K562 (cell line): ENCODE measurements at regions not wholly inside any gene's neighbourhood (a gene's known extent, or its start where the extent isn't known, plus 50 kb on each side); places are given as distances from the start of the nearest gene placed in this dataset.

ENCODE experiments used
- ATAC-seq: fragments of 200-7000 bp; cut with Tn5 transposase; 3 replicates; pipeline ENCODE4 v1.9.1; 2020; ENCODE audit warnings: moderate library complexity
- BruUV-seq: library from RNA; stranded (reverse); fragments of 400-500 nt; replicated peaks from 2 replicates; lab custom pipeline; 2021; lab: Mats Ljungman, UMichigan
- CTCF ChIA-PET: fragments of 300-600 bp; formaldehyde crosslinking; extraction: SDS; loops from one replicate; lab custom pipeline; 2021; ENCODE audit warnings: low intra/inter-chr PET ratio; lab: Yijun Ruan, JAX
- POLR2A ChIA-PET: fragments of 300-600, 350-650 bp; sonication (Branson Sonifier 250); formaldehyde crosslinking; extraction: SDS; loops from one replicate; lab custom pipeline; 2021; ENCODE audit warnings: antibody characterized with exemption, inconsistent platforms; lab: Yijun Ruan, JAX
- DNase-seq, 4 experiments: peaks; one replicate each; pipeline versions ENCODE4 v3.0.0 to v3.0.0-alpha.2; 2011 to 2018; ENCODE audit warnings: low spot score in 3 of 4, mixed read lengths in 3 of 4; ENCODE audit errors: extremely low read depth in 1 of 4
- FAIRE-seq: peaks from 2 replicates; lab custom pipeline; 2011; peaks lifted over from hg19 to GRCh38; lab: Jason Lieb, UNC
- H2AFZ ChIP-seq: 2 replicates; pipeline ENCODE4 v1.6.0; 2011; ENCODE audit warnings: low read depth, low read length, control low read depth, inconsistent platforms
- H3K27ac ChIP-seq: fragments of 200-600 bp; 3 replicates; pipeline ENCODE4 v1.8.0; 2011; ENCODE audit warnings: low read depth, mild to moderate bottlenecking, control low read depth, inconsistent platforms, low read length, moderate library complexity, mixed read lengths; ENCODE audit errors: extremely low read depth
- H3K27me3 ChIP-seq, 2 experiments: fragments of 300-600 bp in 1 of 2; 2 replicates in 1 of 2; 3 replicates in 1 of 2; pipeline versions ENCODE4 v1.6.0 to v1.8.0; 2011; ENCODE audit warnings: inconsistent platforms in 2 of 2, low read length in 2 of 2, mild to moderate bottlenecking in 1 of 2, mixed read lengths in 1 of 2, moderate library complexity in 1 of 2; ENCODE audit not compliant: control insufficient read depth in 2 of 2, insufficient read depth in 2 of 2
- H3K36me3 ChIP-seq: fragments of 300-600 bp; 3 replicates; pipeline ENCODE4 v1.8.0; 2011; ENCODE audit warnings: mild to moderate bottlenecking, low read length, inconsistent platforms; ENCODE audit not compliant: control insufficient read depth, insufficient read depth
- H3K4me1 ChIP-seq, 2 experiments: fragments of 200-600 bp in 1 of 2; replicated peaks in 1 of 2; 2 replicates in 1 of 2; 3 replicates in 1 of 2; pipeline versions ENCODE4 v1.5.1 to v1.8.0; 2011; ENCODE audit warnings: inconsistent platforms in 2 of 2, low read length in 2 of 2, mild to moderate bottlenecking in 1 of 2, mixed read lengths in 1 of 2, moderate library complexity in 1 of 2; ENCODE audit not compliant: control insufficient read depth in 2 of 2, insufficient read depth in 2 of 2
- H3K4me2 ChIP-seq: 2 replicates; pipeline ENCODE4 v1.6.1; 2011; ENCODE audit warnings: low read length, control low read depth, inconsistent platforms, mixed read lengths; ENCODE audit not compliant: insufficient read depth
- H3K4me3 ChIP-seq: fragments of 200-600 bp; sonication (generic), shearing (Covaris generic); 2 replicates; pipeline ENCODE4 v1.5.1; 2016; ENCODE audit warnings: control low read depth, inconsistent platforms
- H3K79me2 ChIP-seq: fragments of 200-600 bp; 3 replicates; pipeline ENCODE4 v1.8.0; 2011; ENCODE audit warnings: low read length, inconsistent platforms; ENCODE audit not compliant: control insufficient read depth, insufficient read depth
- H3K9ac ChIP-seq, 2 experiments: 2 replicates each; pipeline versions ENCODE4 v1.6.0 to v1.6.1; 2011; ENCODE audit warnings: low read depth in 2 of 2, low read length in 2 of 2, control low read depth in 1 of 2, inconsistent platforms in 1 of 2, mild to moderate bottlenecking in 1 of 2, mixed read lengths in 1 of 2; ENCODE audit not compliant: insufficient read depth in 1 of 2
- H3K9me1 ChIP-seq: one replicate; pipeline ENCODE4 v1.6.0; 2011; ENCODE audit warnings: inconsistent platforms, mild to moderate bottlenecking, low read length, moderate library complexity; ENCODE audit not compliant: control insufficient read depth, insufficient read depth
- H3K9me3 ChIP-seq: replicated peaks from 2 replicates; pipeline ENCODE4 v1.5.1; 2011; ENCODE audit warnings: low read depth, low read length, inconsistent platforms; ENCODE audit not compliant: control insufficient read depth, insufficient read depth
- H4K20me1 ChIP-seq: replicated peaks from 2 replicates; pipeline ENCODE4 v1.6.1; 2011; ENCODE audit warnings: low read length, inconsistent platforms, mixed read lengths; ENCODE audit not compliant: control insufficient read depth, insufficient read depth
- ATF3 ChIP-seq, 2 experiments: fragments of 450-650 bp in 1 of 2; sonication (generic) in 1 of 2; formaldehyde crosslinking in 1 of 2; IDR thresholded peaks in 1 of 2; conservative IDR thresholded peaks in 1 of 2; 2 replicates each; pipeline versions ENCODE4 v1.6.1 to v1.8.1; 2016 to 2023; ENCODE audit warnings: mild to moderate bottlenecking in 2 of 2, moderate library complexity in 2 of 2, inconsistent platforms in 1 of 2, missing genetic modification reagents in 1 of 2
- CEBPB ChIP-seq: fragments of 450-650 bp; IDR thresholded peaks from 2 replicates; pipeline ENCODE4 v1.6.1; 2016; ENCODE audit warnings: missing genetic modification characterization, missing compliant biosample characterization
- GABPB1 ChIP-seq: sonication (generic); formaldehyde crosslinking; IDR thresholded peaks from 2 replicates; pipeline ENCODE4 v1.8.0; 2022; ENCODE audit warnings: mild to moderate bottlenecking, missing genetic modification reagents
- HINFP ChIP-seq: fragments of 450-650 bp; conservative IDR thresholded peaks from 2 replicates; pipeline ENCODE4 v1.6.1; 2016; ENCODE audit warnings: missing genetic modification characterization, low read depth, mild to moderate bottlenecking, control low read depth, missing compliant biosample characterization
- JUN ChIP-seq, 2 experiments: sonication (generic) in 1 of 2; formaldehyde crosslinking in 1 of 2; IDR thresholded peaks; 2 replicates each; pipeline versions ENCODE4 v1.6.1 to v1.8.0; 2012 to 2022; ENCODE audit warnings: borderline replicate concordance in 2 of 2, mild to moderate bottlenecking in 2 of 2, improper control_type of control experiment in 1 of 2, low read depth in 1 of 2, low read length in 1 of 2, missing genetic modification reagents in 1 of 2
- MCM7 ChIP-seq, 2 experiments: fragments of 450-650 bp; IDR thresholded peaks; 2 replicates each; pipeline ENCODE4 v1.6.1; 2016 to 2018
- NUFIP1 ChIP-seq: fragments of 450-650 bp; IDR thresholded peaks from 2 replicates; pipeline ENCODE4 v1.6.1; 2018; ENCODE audit not compliant: partially characterized antibody
- POLR2G ChIP-seq: fragments of 200-400 bp; formaldehyde crosslinking; IDR thresholded peaks from 2 replicates; pipeline ENCODE4 v1.6.1; 2017; ENCODE audit warnings: low read depth, mild to moderate bottlenecking, antibody characterized with exemption, low read length, moderate library complexity
- SMARCA4 ChIP-seq: fragments of 450-650 bp; IDR thresholded peaks from 2 replicates; pipeline ENCODE4 v1.6.1; 2016
- SOX6 ChIP-seq: fragments of 450-650 bp; IDR thresholded peaks from 2 replicates; pipeline ENCODE4 v1.6.1; 2014; ENCODE audit warnings: mild to moderate bottlenecking
- TAF9B ChIP-seq: fragments of 450-650 bp; IDR thresholded peaks from 2 replicates; pipeline ENCODE4 v1.6.1; 2018; ENCODE audit warnings: mild to moderate bottlenecking; ENCODE audit not compliant: partially characterized antibody
- ZBTB12 ChIP-seq: fragments of 250-450 bp; sonication (Bioruptor Pico); IDR thresholded peaks from 2 replicates; pipeline ENCODE4 v1.4.0; 2020
- ZBTB43 ChIP-seq: sonication (generic); formaldehyde crosslinking; IDR thresholded peaks from 2 replicates; pipeline ENCODE4 v1.8.0; 2023; ENCODE audit warnings: mild to moderate bottlenecking, missing genetic modification reagents
- ZNF24 ChIP-seq: fragments of 450-650 bp; IDR thresholded peaks from 2 replicates; pipeline ENCODE4 v1.6.1; 2016
- ZNF395 ChIP-seq: fragments of 200-800 bp; sonication (Bioruptor generic); IDR thresholded peaks from 2 replicates; pipeline ENCODE4 v1.6.1; 2017; ENCODE audit warnings: missing genetic modification characterization, missing compliant biosample characterization
- WGBS: fragments of 100-300 bp; shearing (Covaris generic); methylation state at CpG from one replicate; pipeline ENCODE4 v1.1.6; 2016; ENCODE audit warnings: low coverage, mixed read lengths; ENCODE audit not compliant: insufficient coverage; ENCODE audit errors: missing lambda C conversion rate; 5-methylcytosine and 5-hydroxymethylcytosine counted together
- in situ Hi-C: fragments of 300-500 bp; cut with MboI; formaldehyde crosslinking; loops from 4 replicates; pipeline ENCODE4 v1.15.0; 2018; ENCODE audit warnings: inconsistent platforms, mixed read lengths
- intact Hi-C: fragments of 100-400 bp; cut with micrococcal nuclease; formaldehyde crosslinking; loops from 2 replicates; pipeline ENCODE4 v1.14.2; 2022

GRCh38 chr15:24784506-24784905 is 108.9 kb downstream of the NPAP1 start:
- H3K4me1 ChIP-seq = no peaks in the 10 kb centered on the region
- DNase-seq (no peak), ATAC-seq (no peak), FAIRE-seq (no peak)
- no peaks in the 10 kb centered on the region for H3K27me3 ChIP-seq
- H3K4me3 ChIP-seq = no peak overlapping the region
- in situ Hi-C loops = no loop called here
- H3K79me2 ChIP-seq = no peaks in the 10 kb centered on the region
- POLR2A ChIA-PET = interaction anchor here (0.9 kb wide), 1 partner anchor 16 kb away, joined by 3 read pairs; no protein-coding TSS in a partner anchor
- 0% methylated on average over 4 of the region's 4 CpGs for WGBS
- H4K20me1 ChIP-seq = no peaks in the 10 kb centered on the region
- H3K9me1 ChIP-seq = no peaks in the 10 kb centered on the region
- no peaks in the 10 kb centered on the region for H3K9me3 ChIP-seq
- intact Hi-C loops = no loop called here
- H3K9ac ChIP-seq = no peak overlapping the region
- no TSS peak for BruUV-seq
- no peak overlapping the region for H3K27ac ChIP-seq
- no peak overlapping the region for H2AFZ ChIP-seq
- no peak overlapping the region for H3K4me2 ChIP-seq
- H3K36me3 ChIP-seq = no peaks in the 10 kb centered on the region
- CTCF ChIA-PET = no interaction called here
- TF ChIP-seq MCM7 (IDR thresholded peaks at IDR 0.05) (no peak), ZNF395 (CRISPR knock-in tag) (no peak), TAF9B (no peak), ZBTB12 (CRISPR knock-in tag) (no peak), JUN (IDR thresholded peaks at IDR 0.05; ENCODE audit: borderline replicate concordance, low read depth, low read length) (no peak), JUN (CRISPR knock-in tag; IDR thresholded peaks at IDR 0.05; ENCODE audit: borderline replicate concordance) (no peak), GABPB1 (CRISPR knock-in tag) (no peak), HINFP (tag) (no peak), SOX6 (no peak), SMARCA4 (no peak), CEBPB (no peak), ATF3 (IDR thresholded peaks at IDR 0.05) (no peak), ATF3 (CRISPR knock-in tag; conservative IDR thresholded peaks at IDR 0.05) (no peak), ZNF24 (no peak), ZBTB43 (no peak), NUFIP1 (no peak), POLR2G (no peak)
- TF ChIP-seq, all 486 proteins: peak for 0
